CD1c-positive myeloid dendritic cell (primary cell): ENCODE measurements at regions not wholly inside any gene's neighbourhood (a gene's known extent, or its start where the extent isn't known, plus 50 kb on each side); places are given as distances from the start of the nearest gene placed in this dataset.
A peak's percentile ranks its signal among the peaks of the same experiment; 100 is the strongest.
"Not testable (repeated sequence)": the region's sequence is repeated elsewhere in the genome, so short reads cannot be mapped to it uniquely, and the experiment has no call there.

Experiments
- DNase-seq: peaks from one replicate; pipeline ENCODE4 v3.0.0-alpha.2; 2016; ENCODE audit errors: extremely low spot score

GRCh38 chr3:75440986-75441385 is 223.1 kb upstream of the FRG2C start:
- DNase-seq: not testable (repeated sequence)

GRCh38 chr3:75444634-75445033 is 219.5 kb upstream of the FRG2C start:
- DNase-seq: not testable (repeated sequence)

- DNase-seq: not testable (repeated sequence)
These were observed 218.9 kb upstream of the FRG2C start for GRCh38 chr3:75445234-75445633.

GRCh38 chr3:75446948-75447347 is 217.2 kb upstream of the FRG2C start:
- DNase-seq: not testable (repeated sequence)

- not testable (repeated sequence) for DNase-seq
These were observed 210.8 kb upstream of the FRG2C start for GRCh38 chr3:75453328-75453727.

- DNase-seq: not testable (repeated sequence)
These were observed 210.3 kb upstream of the FRG2C start for GRCh38 chr3:75453839-75454238.

GRCh38 chr3:75474530-75474929 is 189.6 kb upstream of the FRG2C start:
- not testable (repeated sequence) for DNase-seq

GRCh38 chr3:75496600-75496999 is 167.5 kb upstream of the FRG2C start:
- not testable (repeated sequence) for DNase-seq

- not testable (repeated sequence) for DNase-seq
These were observed 163.8 kb upstream of the FRG2C start for GRCh38 chr3:75500357-75500756.

GRCh38 chr3:75502171-75502570 is 162.0 kb upstream of the FRG2C start:
- not testable (repeated sequence) for DNase-seq

- DNase-seq: not testable (repeated sequence)
These were observed 161.1 kb upstream of the FRG2C start for GRCh38 chr3:75502769-75503756.

GRCh38 chr3:75506603-75507002 is 157.5 kb upstream of the FRG2C start:
- DNase-seq: no peak

GRCh38 chr3:75507956-75508355 is 156.2 kb upstream of the FRG2C start:
- not testable (repeated sequence) for DNase-seq

- DNase-seq: not testable (repeated sequence)
These were observed 136.5 kb upstream of the FRG2C start for GRCh38 chr3:75527657-75528056.

GRCh38 chr3:75552095-75552494 is 112.0 kb upstream of the FRG2C start:
- DNase-seq: peak; percentile 39

- DNase-seq: not testable (repeated sequence)
These were observed 99.7 kb upstream of the FRG2C start for GRCh38 chr3:75564427-75564826.

- not testable (repeated sequence) for DNase-seq
These were observed 91.8 kb upstream of the FRG2C start for GRCh38 chr3:75572303-75572702.

GRCh38 chr3:75579091-75579490 is 85.0 kb upstream of the FRG2C start:
- DNase-seq: not testable (repeated sequence)

GRCh38 chr3:75579536-75579935 is 84.6 kb upstream of the FRG2C start:
- DNase-seq: peak; percentile 12

GRCh38 chr3:75579981-75580782 is 83.9 kb upstream of the FRG2C start:
- DNase-seq: peak; percentile 4

- not testable (repeated sequence) for DNase-seq
These were observed 81.6 kb upstream of the FRG2C start for GRCh38 chr3:75582536-75582935.

- not testable (repeated sequence) for DNase-seq
These were observed 81.0 kb upstream of the FRG2C start for GRCh38 chr3:75583116-75583515.
